GM21529 (cell line): ENCODE measurements at regions not wholly inside any gene's neighbourhood (a gene's known extent, or its start where the extent isn't known, plus 50 kb on each side); places are given as distances from the start of the nearest gene placed in this dataset.
"Not testable (repeated sequence)": the region's sequence is repeated elsewhere in the genome, so short reads cannot be mapped to it uniquely, and the experiment has no call there.

ENCODE experiments used
- ATAC-seq: cut with Tn5 transposase; IDR thresholded peaks from one replicate; pipeline ENCODE4 v1.9.1; 2021; ENCODE audit not compliant: unreplicated experiment

GRCh38 chr3:110430146-110430545 is 641.5 kb upstream of the NECTIN3 start:
- ATAC-seq, result no peak

- ATAC-seq, result no peak
Measured at GRCh38 chr3:110436209-110436608, 635.4 kb upstream of the NECTIN3 start.

GRCh38 chr3:110440066-110440653 is 631.5 kb upstream of the NECTIN3 start:
- not testable (repeated sequence) for ATAC-seq

- ATAC-seq, result no peak
Measured at GRCh38 chr3:110454066-110454465, 617.5 kb upstream of the NECTIN3 start.

- ATAC-seq, result no peak
Measured at GRCh38 chr3:110456001-110456400, 615.6 kb upstream of the NECTIN3 start.

GRCh38 chr3:110456438-110457138 is 615.0 kb upstream of the NECTIN3 start:
- no peak for ATAC-seq

- no peak for ATAC-seq
Measured at GRCh38 chr3:110457508-110457907, 614.1 kb upstream of the NECTIN3 start.

GRCh38 chr3:110459021-110459420 is 612.6 kb upstream of the NECTIN3 start:
- ATAC-seq, result no peak

GRCh38 chr3:110470310-110470709 is 601.3 kb upstream of the NECTIN3 start:
- ATAC-seq, result no peak

- no peak for ATAC-seq
Measured at GRCh38 chr3:110473405-110473804, 598.2 kb upstream of the NECTIN3 start.

GRCh38 chr3:110474397-110474796 is 597.2 kb upstream of the NECTIN3 start:
- ATAC-seq, result no peak

- ATAC-seq, result no peak
Measured at GRCh38 chr3:110478377-110479054, 593.1 kb upstream of the NECTIN3 start.

GRCh38 chr3:110479731-110480130 is 591.9 kb upstream of the NECTIN3 start:
- no peak for ATAC-seq

- ATAC-seq, result no peak
Measured at GRCh38 chr3:110485389-110485788, 586.2 kb upstream of the NECTIN3 start.

- ATAC-seq, result no peak
Measured at GRCh38 chr3:110487840-110488239, 583.8 kb upstream of the NECTIN3 start.

- ATAC-seq, result no peak
Measured at GRCh38 chr3:110491413-110491812, 580.2 kb upstream of the NECTIN3 start.

- no peak for ATAC-seq
Measured at GRCh38 chr3:110492876-110493275, 578.7 kb upstream of the NECTIN3 start.

GRCh38 chr3:110493438-110494092 is 578.1 kb upstream of the NECTIN3 start:
- no peak for ATAC-seq

- ATAC-seq, result no peak
Measured at GRCh38 chr3:110494093-110494490, 577.5 kb upstream of the NECTIN3 start.

- ATAC-seq, result no peak
Measured at GRCh38 chr3:110494728-110495127, 576.9 kb upstream of the NECTIN3 start.

- ATAC-seq, result no peak
Measured at GRCh38 chr3:110495201-110495927, 576.3 kb upstream of the NECTIN3 start.
